ENCODE measurements at regions not wholly inside any gene's neighbourhood (a gene's known extent, or its start where the extent isn't known, plus 50 kb on each side); places are given as distances from the start of the nearest gene placed in this dataset.
"Not testable (repeated sequence)": the region's sequence is repeated elsewhere in the genome, so short reads cannot be mapped to it uniquely, and the experiment has no call there.

- peaks cover 0 to 16% (median 9%) of the 10 kb centered on the region in 9 donors for H3K4me1 ChIP-seq
- no peak for DNase-seq
- H3K27ac ChIP-seq, result no peak overlapping the region
- no peaks in the 10 kb centered on the region for H3K27me3 ChIP-seq
- no peaks in the 10 kb centered on the region for H3K36me3 ChIP-seq
- ATAC-seq, result no peak
- no peaks in the 10 kb centered on the region for H3K9me3 ChIP-seq
- intact Hi-C loops (cut with DNase I), result no loop called here
- TF ChIP-seq CTCF (IDR thresholded peaks at IDR 0.05), result no peak
- H3K4me3 ChIP-seq, result no peak overlapping the region
- 97 to 98% methylated on average over 3 of the region's 3 CpGs for WGBS, 2 donors
Observed at GRCh38 chr5:142211918-142212317, 103.3 kb downstream of the NDFIP1 start.

GRCh38 chr5:142210864-142211412 is 102.4 kb downstream of the NDFIP1 start:
- Histone ChIP-seq H3K9me3 (no peaks in the 10 kb centered on the region), H3K4me1 (peaks cover 0 to 6% (median 4%) of the 10 kb centered on the region in 9 donors), H3K4me3 (no peak overlapping the region), H3K27me3 (no peaks in the 10 kb centered on the region), H3K36me3 (no peaks in the 10 kb centered on the region), H3K27ac (no peak overlapping the region)
- TF ChIP-seq CTCF (IDR thresholded peaks at IDR 0.05), result no peak
- 94 to 98% methylated on average over 11 of the region's 11 CpGs for WGBS, 2 donors
- intact Hi-C loops (cut with DNase I), result no loop called here
- DNase-seq (no peak), ATAC-seq (no peak)

DNA sequence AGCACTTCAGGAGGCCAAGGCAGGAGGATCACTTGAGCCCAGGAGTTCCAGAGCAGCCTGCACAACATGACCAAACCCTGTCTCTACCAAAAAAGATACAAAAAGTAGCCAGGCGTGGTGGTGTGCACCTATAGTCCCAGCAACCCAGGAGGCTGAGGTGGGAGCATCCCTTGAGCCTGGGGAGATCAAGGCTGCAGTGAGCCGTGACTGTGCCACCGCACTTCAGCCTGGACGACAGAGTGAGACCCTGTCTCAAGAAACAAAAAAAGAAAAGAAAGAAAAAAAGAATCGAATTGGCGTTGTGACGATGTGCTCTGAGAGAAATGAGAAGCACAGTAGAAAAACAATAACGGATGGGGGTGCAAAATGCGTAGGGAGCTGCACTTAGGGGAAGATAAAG is 101.4 kb downstream of the NDFIP1 start:
- H3K4me1 ChIP-seq, result no peaks in the 10 kb centered on the region
- no peak for ATAC-seq
- no peaks in the 10 kb centered on the region for H3K9me3 ChIP-seq
- TF ChIP-seq CTCF (IDR thresholded peaks at IDR 0.05), result no peak
- H3K27me3 ChIP-seq, result no peaks in the 10 kb centered on the region
- no peak overlapping the region for H3K4me3 ChIP-seq
- H3K36me3 ChIP-seq, result no peaks in the 10 kb centered on the region
- WGBS, 2 donors, result 94 to 96% methylated on average over 9 of the region's 9 CpGs
- no peak for DNase-seq
- no peak overlapping the region for H3K27ac ChIP-seq
- intact Hi-C loops (cut with DNase I), result no loop called here

DNA sequence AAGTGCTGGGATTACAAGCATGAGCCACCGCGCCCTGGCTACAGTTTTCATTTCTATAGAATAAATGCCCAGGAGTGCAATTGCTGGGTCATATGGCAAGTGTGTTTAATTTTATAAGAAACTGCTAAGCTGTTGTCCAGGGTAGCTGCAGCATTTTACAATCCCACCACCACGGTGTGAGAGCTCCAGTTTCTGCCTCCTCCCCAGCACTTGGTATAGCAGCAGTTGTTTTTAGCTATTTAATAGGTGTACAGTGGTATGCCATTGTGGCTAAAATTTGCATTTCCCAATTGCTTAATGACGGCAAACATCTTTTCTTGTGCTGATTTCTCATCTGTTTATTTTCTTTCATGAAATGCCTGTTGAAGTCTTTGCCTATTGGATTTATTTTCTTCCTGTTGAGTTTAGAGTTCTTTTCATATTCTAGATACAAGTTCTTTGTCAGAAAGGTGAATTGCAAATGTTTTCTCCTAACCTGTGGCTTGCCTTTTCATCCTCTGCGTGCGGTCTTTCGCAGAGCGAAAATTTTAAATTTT is 100.3 kb downstream of the NDFIP1 start:
- Histone ChIP-seq H3K9me3 (no peaks in the 10 kb centered on the region), H3K27ac (no peak overlapping the region), H3K36me3 (no peaks in the 10 kb centered on the region), H3K27me3 (no peaks in the 10 kb centered on the region), H3K4me1 (no peaks in the 10 kb centered on the region), H3K4me3 (no peak overlapping the region)
- TF ChIP-seq CTCF (IDR thresholded peaks at IDR 0.05), result no peak
- DNase-seq, result no peak
- intact Hi-C loops (cut with DNase I), result no loop called here
- no peak for ATAC-seq
- WGBS, 2 donors, result 86 to 90% methylated on average over 8 of the region's 8 CpGs

GRCh38 chr5:142208244-142208643 is 99.7 kb downstream of the NDFIP1 start:
- ATAC-seq; intact Hi-C loops (cut with DNase I); H3K9me3 ChIP-seq; H3K27me3 ChIP-seq; DNase-seq; H3K36me3 ChIP-seq; H3K27ac ChIP-seq; H3K4me1 ChIP-seq; H3K4me3 ChIP-seq: not testable (repeated sequence)
- WGBS, 2 donors, result 88 to 90% methylated on average over 7 of the region's 7 CpGs
